A673 (cell line): ENCODE measurements at regions not wholly inside any gene's neighbourhood (a gene's known extent, or its start where the extent isn't known, plus 50 kb on each side); places are given as distances from the start of the nearest gene placed in this dataset.

Source experiments
- BruUV-seq: library from RNA; stranded (reverse); fragments of 400-500 nt; replicated peaks from 2 replicates; lab custom pipeline; 2021; lab: Mats Ljungman, UMichigan
- CTCF ChIA-PET: fragments of 300-600 bp; sonication (Branson Sonifier 250); formaldehyde crosslinking; loops from one replicate; lab custom pipeline; 2022; ENCODE audit warnings: antibody characterized with exemption; lab: Charles Lee
- POLR2A ChIA-PET: fragments of 300-600 bp; sonication (Branson Sonifier 250); formaldehyde crosslinking; loops from one replicate; lab custom pipeline; 2022; ENCODE audit warnings: antibody characterized with exemption; ENCODE audit not compliant: low non-redundant PET; lab: Charles Lee
- DNase-seq: peaks from one replicate; pipeline ENCODE4 v3.0.0-alpha.2; 2015; ENCODE audit warnings: low spot score
- H3K27ac ChIP-seq: fragments of 200-600 bp; sonication (generic); 2 replicates; pipeline ENCODE4 v1.5.1; 2016; ENCODE audit warnings: mixed run types, low read depth, mild to moderate bottlenecking, mixed read lengths, antibody characterized with exemption, low read length; ENCODE audit not compliant: poor library complexity, severe bottlenecking
- H3K27me3 ChIP-seq: fragments of 200-600 bp; sonication (generic); replicated peaks from 2 replicates; pipeline ENCODE4 v1.6.1; 2017; ENCODE audit warnings: mixed run types, low read depth, mild to moderate bottlenecking, mixed read lengths, antibody characterized with exemption, low read length; ENCODE audit not compliant: insufficient read depth, poor library complexity
- H3K36me3 ChIP-seq: fragments of 200-600 bp; sonication (generic); 2 replicates; pipeline ENCODE4 v1.6.1; 2016; ENCODE audit warnings: mixed run types, mild to moderate bottlenecking, mixed read lengths, antibody characterized with exemption, low read length; ENCODE audit not compliant: insufficient read depth, poor library complexity, severe bottlenecking
- H3K4me1 ChIP-seq: fragments of 200-600 bp; sonication (generic); 2 replicates; pipeline ENCODE4 v1.6.1; 2017; ENCODE audit warnings: mixed run types, mild to moderate bottlenecking, mixed read lengths, antibody characterized with exemption, low read length; ENCODE audit not compliant: insufficient read depth, poor library complexity, severe bottlenecking
- H3K4me3 ChIP-seq: fragments of 200-600 bp; sonication (generic); 2 replicates; pipeline ENCODE4 v1.5.1; 2016; ENCODE audit warnings: low read depth, mixed run types, mild to moderate bottlenecking, mixed read lengths, low read length; ENCODE audit not compliant: poor library complexity, severe bottlenecking
- H3K9me3 ChIP-seq: fragments of 200-600 bp; sonication (generic); 2 replicates; pipeline ENCODE4 v1.6.1; 2016; ENCODE audit warnings: mixed run types, low read depth, mild to moderate bottlenecking, mixed read lengths, antibody characterized with exemption, low read length; ENCODE audit not compliant: poor library complexity, severe bottlenecking
- CTCF ChIP-seq: fragments of 300-800, 200-600 bp; sonication (generic); conservative IDR thresholded peaks from 2 replicates; pipeline ENCODE4 v1.5.1; 2017; ENCODE audit warnings: low read depth, mild to moderate bottlenecking, antibody characterized with exemption, low read length, moderate library complexity, mixed read lengths
- EZH2 ChIP-seq: fragments of 200-600 bp; sonication (generic); IDR thresholded peaks from 2 replicates; pipeline ENCODE4 v1.6.1; 2017; ENCODE audit warnings: borderline replicate concordance, low read depth, mild to moderate bottlenecking, mixed read lengths, antibody characterized with exemption, low read length; ENCODE audit not compliant: poor library complexity, severe bottlenecking
- intact Hi-C: fragments of 100-400 bp; cut with micrococcal nuclease; formaldehyde crosslinking; loops from one replicate; pipeline ENCODE4 v1.10.0; 2022; ENCODE audit not compliant: unreplicated experiment

GRCh38 chr3:80676261-80676660 lies 908.5 kb upstream of the ROBO1 start:
- H3K4me3 ChIP-seq, result no peak overlapping the region
- ChIA-PET POLR2A (no interaction called here), CTCF (no interaction called here)
- no peak overlapping the region for H3K27ac ChIP-seq
- H3K9me3 ChIP-seq, result no peaks in the 10 kb centered on the region
- TF ChIP-seq EZH2 (no peak), CTCF (no peak)
- H3K36me3 ChIP-seq, result no peaks in the 10 kb centered on the region
- no TSS peak for BruUV-seq
- DNase-seq, result no peak
- H3K4me1 ChIP-seq, result no peaks in the 10 kb centered on the region
- no peaks in the 10 kb centered on the region for H3K27me3 ChIP-seq
- intact Hi-C loops, result loop anchor here (5.0 to 10.0 kb wide), 2 partner anchors 69 to 151 kb away; no protein-coding TSS in a partner anchor

GRCh38 chr3:80675790-80676189 lies 908.0 kb upstream of the ROBO1 start:
- no peaks in the 10 kb centered on the region for H3K9me3 ChIP-seq
- TF ChIP-seq CTCF (no peak), EZH2 (no peak)
- CTCF ChIA-PET, result no interaction called here
- POLR2A ChIA-PET, result no interaction called here
- no peak overlapping the region for H3K4me3 ChIP-seq
- H3K27ac ChIP-seq, result no peak overlapping the region
- H3K4me1 ChIP-seq, result no peaks in the 10 kb centered on the region
- no TSS peak for BruUV-seq
- no peaks in the 10 kb centered on the region for H3K27me3 ChIP-seq
- intact Hi-C loops, result loop anchor here (5.0 to 10.0 kb wide), 2 partner anchors 68 to 151 kb away; no protein-coding TSS in a partner anchor
- no peaks in the 10 kb centered on the region for H3K36me3 ChIP-seq
- no peak for DNase-seq

- intact Hi-C loops, result no loop called here
- TF ChIP-seq EZH2 (no peak), CTCF (no peak)
- DNase-seq, result no peak
- CTCF ChIA-PET, result no interaction called here
- Histone ChIP-seq H3K27ac (no peak overlapping the region), H3K4me3 (no peak overlapping the region), H3K36me3 (no peaks in the 10 kb centered on the region), H3K27me3 (no peaks in the 10 kb centered on the region), H3K4me1 (no peaks in the 10 kb centered on the region), H3K9me3 (no peaks in the 10 kb centered on the region)
- POLR2A ChIA-PET, result no interaction called here
- BruUV-seq, result no TSS peak
Observed at GRCh38 chr3:80668600-80669294, 900.9 kb upstream of the ROBO1 start.
